Upper lobe of left lung (tissue), 4 donors: ENCODE measurements at regions not wholly inside any gene's neighbourhood (a gene's known extent, or its start where the extent isn't known, plus 50 kb on each side); places are given as distances from the start of the nearest gene placed in this dataset.

ENCODE experiments used
- EP300 ChIP-seq, 4 donors: sonication (generic); formaldehyde crosslinking; IDR thresholded peaks; one replicate each; pipeline ENCODE4 v1.5.1; 2017; ENCODE audit warnings: antibody characterized with exemption in 4 of 4, control low read depth in 2 of 4
- TF ChIP-seq, protein P1 (sequence below), 6 experiments: fragments of 450-650 bp in 4 of 6; fragments of 200-600 bp in 2 of 6; sonication (generic) in 2 of 6; IDR thresholded peaks; one replicate each; pipeline ENCODE4 v1.5.1; 2016 to 2019; ENCODE audit warnings: antibody characterized with exemption in 6 of 6

DNA sequence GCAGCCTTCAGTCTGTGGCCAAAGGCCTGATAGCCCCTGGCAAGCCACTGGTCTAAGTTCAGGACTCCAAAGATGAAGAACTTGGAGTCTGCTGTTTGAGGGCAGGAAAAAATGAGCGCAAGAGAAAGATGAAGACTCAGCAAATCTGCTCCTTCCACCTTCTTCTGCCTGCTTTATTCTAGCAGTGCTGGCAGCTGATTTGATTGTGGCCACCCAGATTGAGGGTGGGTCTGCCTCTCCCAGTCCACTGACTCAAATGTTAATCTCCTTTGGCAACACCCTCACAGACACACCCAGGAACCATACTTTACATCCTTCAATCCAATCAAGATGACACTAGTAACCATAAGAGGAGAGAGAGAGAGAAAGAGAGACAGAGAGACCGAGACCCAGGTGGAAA, 127.6 kb downstream of the UTP18 start:
- TF ChIP-seq EP300 (IDR thresholded peaks at IDR 0.05) = no peak
- TF ChIP-seq, protein P1, sequence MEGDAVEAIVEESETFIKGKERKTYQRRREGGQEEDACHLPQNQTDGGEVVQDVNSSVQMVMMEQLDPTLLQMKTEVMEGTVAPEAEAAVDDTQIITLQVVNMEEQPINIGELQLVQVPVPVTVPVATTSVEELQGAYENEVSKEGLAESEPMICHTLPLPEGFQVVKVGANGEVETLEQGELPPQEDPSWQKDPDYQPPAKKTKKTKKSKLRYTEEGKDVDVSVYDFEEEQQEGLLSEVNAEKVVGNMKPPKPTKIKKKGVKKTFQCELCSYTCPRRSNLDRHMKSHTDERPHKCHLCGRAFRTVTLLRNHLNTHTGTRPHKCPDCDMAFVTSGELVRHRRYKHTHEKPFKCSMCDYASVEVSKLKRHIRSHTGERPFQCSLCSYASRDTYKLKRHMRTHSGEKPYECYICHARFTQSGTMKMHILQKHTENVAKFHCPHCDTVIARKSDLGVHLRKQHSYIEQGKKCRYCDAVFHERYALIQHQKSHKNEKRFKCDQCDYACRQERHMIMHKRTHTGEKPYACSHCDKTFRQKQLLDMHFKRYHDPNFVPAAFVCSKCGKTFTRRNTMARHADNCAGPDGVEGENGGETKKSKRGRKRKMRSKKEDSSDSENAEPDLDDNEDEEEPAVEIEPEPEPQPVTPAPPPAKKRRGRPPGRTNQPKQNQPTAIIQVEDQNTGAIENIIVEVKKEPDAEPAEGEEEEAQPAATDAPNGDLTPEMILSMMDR (IDR thresholded peaks at IDR 0.05) = no peak
